AG10803 (cell line): ENCODE measurements at regions not wholly inside any gene's neighbourhood (a gene's known extent, or its start where the extent isn't known, plus 50 kb on each side); places are given as distances from the start of the nearest gene placed in this dataset.
A peak's percentile ranks its signal among the peaks of the same experiment; 100 is the strongest.

Source experiments
- DNase-seq: peaks from one replicate; pipeline ENCODE4 v3.0.0; 2010; ENCODE audit warnings: low read depth
- H3K4me3 ChIP-seq: 2 replicates; pipeline ENCODE4 v1.5.1; 2011; ENCODE audit warnings: mild to moderate bottlenecking, low read length, control low read depth
- CTCF ChIP-seq: conservative IDR thresholded peaks from 2 replicates; pipeline ENCODE4 v1.5.1; 2011; ENCODE audit warnings: mild to moderate bottlenecking, low read length, control low read depth, inconsistent platforms

GRCh38 chr13:109647053-109647452, 139.3 kb downstream of the IRS2 start:
- DNase-seq = peak; percentile 61
- H3K4me3 ChIP-seq = no peak overlapping the region
- TF ChIP-seq CTCF = no peak

DNA sequence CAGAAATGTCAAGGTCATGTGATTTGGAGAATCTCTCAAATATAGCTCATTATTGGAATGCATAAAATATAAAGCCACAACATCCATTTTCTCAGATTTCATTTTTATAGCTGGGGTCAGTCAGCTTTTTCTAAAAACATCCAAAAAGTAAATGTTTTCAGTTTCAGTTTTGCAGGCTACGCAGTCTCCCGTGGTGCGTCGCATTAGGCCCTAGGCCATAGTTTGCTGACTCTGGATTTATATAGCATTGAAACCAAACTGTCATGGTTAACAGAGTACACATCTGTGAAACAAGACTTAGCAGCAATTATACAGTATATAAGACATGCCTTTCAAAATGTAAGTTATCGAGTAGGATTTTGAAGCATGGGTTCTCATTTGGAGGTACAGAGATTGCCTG, 140.0 kb downstream of the IRS2 start:
- no peak for TF ChIP-seq CTCF
- no peak for DNase-seq
- no peak overlapping the region for H3K4me3 ChIP-seq

DNA sequence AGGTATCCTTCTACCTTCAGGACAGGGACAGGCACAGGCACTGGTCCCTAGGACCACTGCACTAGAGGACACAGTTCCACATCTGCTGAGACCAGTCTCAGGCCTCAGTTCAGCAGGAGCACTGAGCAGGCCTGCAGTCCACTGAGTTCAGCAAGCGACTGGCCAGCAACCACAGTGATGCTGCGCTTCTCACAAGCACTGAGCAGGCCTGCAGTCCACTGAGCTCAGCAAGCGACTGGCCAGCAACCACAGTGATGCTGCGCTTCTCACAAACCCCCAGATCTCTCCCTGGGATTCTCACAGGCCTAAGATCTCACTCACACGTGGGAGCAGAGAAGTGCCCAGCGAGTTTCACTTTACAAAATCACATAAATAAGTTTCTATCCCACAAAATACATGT, 140.6 kb downstream of the IRS2 start:
- no peak for TF ChIP-seq CTCF

GRCh38 chr13:109644956-109645355, 141.4 kb downstream of the IRS2 start:
- no peak for TF ChIP-seq CTCF
- H3K4me3 ChIP-seq = no peak overlapping the region

More for the DNA sequence above, 140.6 kb downstream of the IRS2 start:
- peak; percentile 17 for DNase-seq
- H3K4me3 ChIP-seq = no peak overlapping the region

GRCh38 chr13:109644069-109644750, 142.2 kb downstream of the IRS2 start:
- DNase-seq = no peak
- TF ChIP-seq CTCF = no peak
- no peak overlapping the region for H3K4me3 ChIP-seq

More at GRCh38 chr13:109644956-109645355, 141.4 kb downstream of the IRS2 start:
- no peak for DNase-seq

- no peak for DNase-seq
- H3K4me3 ChIP-seq = no peak overlapping the region
- no peak for TF ChIP-seq CTCF
These were observed 144.0 kb downstream of the IRS2 start for GRCh38 chr13:109642358-109642757.

- no peak for DNase-seq
- H3K4me3 ChIP-seq = no peak overlapping the region
- no peak for TF ChIP-seq CTCF
These were observed 149.6 kb downstream of the IRS2 start for GRCh38 chr13:109636736-109637135.
